GM19240 (cell line): ENCODE measurements at regions not wholly inside any gene's neighbourhood (a gene's known extent, or its start where the extent isn't known, plus 50 kb on each side); places are given as distances from the start of the nearest gene placed in this dataset.
"Not testable (repeated sequence)": the region's sequence is repeated elsewhere in the genome, so short reads cannot be mapped to it uniquely, and the experiment has no call there.

Source experiments
- DNase-seq: peaks from one replicate; pipeline ENCODE4 v3.0.0; 2011; ENCODE audit warnings: low spot score; ENCODE audit not compliant: insufficient read length

DNA sequence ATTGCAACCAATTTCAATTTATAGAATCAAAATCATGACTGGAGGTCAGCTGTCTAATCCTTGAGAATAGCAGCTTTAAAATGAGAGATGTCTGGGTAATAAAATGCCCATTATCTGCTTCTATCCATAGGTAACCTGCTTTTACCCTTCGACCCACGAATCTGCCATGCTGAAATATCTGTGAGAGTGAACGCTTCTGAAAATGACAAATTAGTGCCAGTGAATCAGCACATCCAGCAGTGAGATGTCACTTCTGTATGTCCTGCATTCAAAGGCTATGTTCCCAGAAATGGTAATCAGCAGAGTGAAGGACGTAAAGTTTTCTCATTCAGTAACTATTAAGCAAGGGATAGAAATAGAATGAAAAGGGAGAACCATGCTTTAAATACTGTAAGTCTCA is 532.4 kb upstream of the ITGA1 start:
- no peak for DNase-seq

DNA sequence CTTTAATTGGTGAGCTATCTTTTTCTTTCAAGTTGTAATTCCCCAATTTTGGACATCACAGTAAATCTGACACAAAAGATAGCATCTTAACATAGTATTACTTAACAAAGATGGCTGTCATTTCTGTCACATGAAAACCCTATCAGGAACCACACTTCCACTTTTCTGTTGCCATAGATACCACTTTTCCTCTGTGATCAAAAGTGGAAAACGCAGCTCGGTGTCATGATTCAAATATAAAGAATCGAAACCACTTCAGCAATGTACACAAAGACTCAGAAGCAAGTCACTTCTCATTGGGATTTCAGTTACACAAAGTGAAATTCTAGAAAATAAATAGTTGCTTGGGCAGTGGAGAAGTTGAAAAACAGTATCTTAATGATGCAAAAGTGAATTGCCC is 524.9 kb upstream of the ITGA1 start:
- DNase-seq: no peak

DNA sequence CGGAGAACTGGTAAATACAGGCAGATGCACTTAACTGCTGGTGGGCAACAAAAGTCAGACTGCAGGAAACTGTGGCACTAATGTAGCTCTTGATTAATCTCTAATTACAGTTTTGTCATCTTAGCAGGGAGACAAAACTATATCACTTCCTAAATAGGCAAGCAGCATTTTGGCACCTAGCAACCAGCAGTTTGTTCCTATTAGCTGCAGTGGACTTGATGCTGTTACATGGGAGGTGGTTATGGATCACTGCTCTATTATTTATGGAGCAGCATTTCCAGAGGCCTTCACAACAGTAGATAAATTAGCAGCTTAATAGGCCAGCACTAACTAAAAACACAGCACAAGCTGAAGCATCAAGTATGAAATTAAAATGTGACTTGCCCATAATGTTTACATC is 518.3 kb upstream of the ITGA1 start:
- no peak for DNase-seq

DNA sequence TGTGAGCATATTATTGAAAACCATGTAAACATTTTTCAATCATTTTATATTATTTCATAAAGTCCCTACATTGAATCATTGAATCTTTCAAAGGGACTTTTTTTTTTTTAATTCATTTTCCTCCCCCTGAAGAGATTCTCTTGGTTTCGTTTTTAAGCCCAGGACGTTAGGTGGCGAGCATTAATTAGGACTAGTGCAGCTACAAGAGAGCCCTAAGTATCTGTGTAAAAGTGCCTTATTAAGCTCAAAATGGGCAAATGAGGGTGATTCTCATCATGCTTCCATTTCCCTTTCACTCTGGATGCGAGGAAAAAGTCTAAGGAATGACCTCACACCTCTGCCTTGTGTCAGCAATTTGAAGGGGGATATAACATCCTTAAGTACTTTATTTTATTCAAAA is 517.9 kb upstream of the ITGA1 start:
- DNase-seq: no peak

DNA sequence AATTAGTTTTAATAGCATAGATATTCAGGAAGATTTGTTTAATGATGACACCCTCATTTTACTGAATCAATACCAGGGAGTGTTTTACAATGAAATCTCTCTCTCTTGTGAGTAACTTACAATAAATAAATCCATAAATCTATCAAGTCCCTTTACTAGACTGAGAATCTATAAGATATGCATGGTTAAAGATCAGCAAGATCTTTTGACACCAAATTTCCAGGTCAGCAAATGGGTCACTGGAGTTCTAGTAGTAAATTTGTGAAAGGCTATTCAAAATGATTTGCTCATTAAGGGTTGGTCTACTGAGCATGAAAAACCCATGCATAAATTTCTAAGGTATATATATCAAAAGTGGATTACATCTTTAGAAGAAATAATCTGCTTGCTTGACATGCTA is 512.1 kb upstream of the ITGA1 start:
- DNase-seq: no peak

DNA sequence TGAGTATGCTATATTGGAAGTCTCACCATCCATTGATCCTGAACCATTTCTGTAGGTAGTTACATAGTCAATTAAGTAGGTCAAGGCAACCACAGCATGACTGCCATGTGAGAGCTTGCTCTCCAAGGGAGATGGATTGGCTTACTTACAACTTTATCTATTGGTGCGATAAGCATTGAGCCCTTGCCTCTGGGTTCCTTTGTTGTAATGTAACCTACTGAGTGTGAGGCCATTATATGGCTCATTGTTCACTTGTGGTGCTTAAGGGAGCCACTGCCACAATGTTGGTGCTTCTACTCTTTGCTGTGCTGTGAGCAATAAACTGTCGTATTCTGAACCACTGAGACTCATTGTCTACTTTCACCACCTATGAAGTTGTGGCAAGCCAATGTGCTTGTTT is 510.6 kb upstream of the ITGA1 start:
- DNase-seq: no peak

DNA sequence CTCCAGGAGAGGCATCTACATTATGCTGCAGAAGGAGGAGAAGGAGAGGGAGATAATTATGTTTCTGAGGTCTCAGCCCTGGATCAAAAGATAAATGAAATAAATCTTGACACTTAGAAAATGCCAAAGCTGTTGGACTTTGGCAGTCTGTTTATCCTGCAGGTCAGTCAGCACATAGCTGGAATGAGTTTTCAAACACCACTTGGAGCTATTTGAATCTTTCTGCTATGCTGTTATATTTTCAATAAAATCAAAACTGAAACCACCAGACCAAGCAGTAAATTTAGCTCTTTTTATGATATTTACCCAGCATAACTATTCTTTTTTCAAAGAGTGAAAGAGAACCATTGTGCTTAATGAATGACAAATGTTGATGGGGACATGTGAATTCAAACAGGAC is 505.1 kb upstream of the ITGA1 start:
- no peak for DNase-seq

DNA sequence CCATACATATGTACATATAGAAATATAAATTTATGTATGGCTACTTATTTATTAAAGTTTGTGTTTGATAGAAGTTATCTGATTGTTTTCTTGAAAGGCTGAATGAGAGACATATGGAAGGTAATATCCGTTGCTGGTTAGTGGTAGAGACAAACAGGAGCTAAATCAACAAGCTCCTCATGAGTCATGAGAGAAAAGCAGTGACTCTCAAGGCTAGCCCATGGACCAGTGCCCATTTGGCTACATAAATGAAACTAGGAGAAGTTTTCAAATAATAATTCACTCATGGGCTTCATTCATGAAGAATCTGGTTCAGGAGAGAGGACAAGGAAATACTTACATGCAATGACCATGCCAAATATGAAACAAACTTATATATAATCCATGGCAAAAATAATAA is 504.5 kb upstream of the ITGA1 start:
- DNase-seq: no peak

DNA sequence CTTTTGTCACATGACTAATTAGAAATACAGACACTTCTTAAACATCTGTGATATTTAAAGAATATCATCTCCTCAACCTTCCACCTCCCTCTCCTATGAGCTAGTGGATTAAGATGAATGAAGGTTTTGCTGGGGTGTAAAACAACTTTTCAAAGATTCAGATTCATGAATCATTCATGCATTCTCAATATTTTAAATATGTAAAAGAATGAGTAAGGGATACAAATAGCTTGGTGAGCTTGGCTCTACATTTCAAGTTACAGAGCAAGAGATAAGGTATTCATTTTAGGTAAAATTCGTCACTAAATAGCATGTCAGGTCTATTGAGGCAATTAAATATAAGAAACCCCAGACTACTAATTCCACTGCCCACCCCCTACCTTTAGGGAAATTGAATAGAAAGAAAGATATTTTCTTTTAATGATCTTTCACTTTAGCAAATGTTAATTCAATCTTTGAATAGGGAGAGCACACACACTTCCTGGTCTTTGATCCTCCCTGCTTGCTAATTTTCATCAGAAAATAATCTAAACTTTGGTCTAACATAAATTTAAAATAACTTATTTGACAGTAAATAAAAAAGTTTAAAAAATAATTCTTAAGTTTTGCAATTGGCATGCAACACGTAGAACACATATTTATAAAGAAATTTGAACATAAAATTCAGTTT is 486.9 kb upstream of the ITGA1 start:
- DNase-seq: no peak

DNA sequence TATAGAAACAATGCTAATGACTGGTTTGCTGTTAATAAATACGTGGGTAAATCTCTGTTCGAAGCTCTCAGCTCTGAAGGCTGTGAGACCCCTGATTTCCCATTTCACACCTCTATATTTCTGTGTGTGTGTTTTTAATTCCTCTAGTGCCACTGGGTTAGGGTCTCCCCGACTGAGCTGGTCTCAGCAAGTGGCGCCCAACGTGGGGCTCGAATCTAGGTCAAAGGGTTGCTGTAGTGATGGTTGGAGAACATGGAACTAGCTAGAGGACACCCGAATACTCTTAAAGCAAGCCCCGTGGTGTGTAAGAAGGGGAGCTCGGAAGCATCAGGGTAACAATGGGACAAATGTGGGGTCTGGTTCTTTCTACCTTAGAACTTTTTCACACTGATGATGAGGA is 482.9 kb upstream of the ITGA1 start:
- DNase-seq: not testable (repeated sequence)

DNA sequence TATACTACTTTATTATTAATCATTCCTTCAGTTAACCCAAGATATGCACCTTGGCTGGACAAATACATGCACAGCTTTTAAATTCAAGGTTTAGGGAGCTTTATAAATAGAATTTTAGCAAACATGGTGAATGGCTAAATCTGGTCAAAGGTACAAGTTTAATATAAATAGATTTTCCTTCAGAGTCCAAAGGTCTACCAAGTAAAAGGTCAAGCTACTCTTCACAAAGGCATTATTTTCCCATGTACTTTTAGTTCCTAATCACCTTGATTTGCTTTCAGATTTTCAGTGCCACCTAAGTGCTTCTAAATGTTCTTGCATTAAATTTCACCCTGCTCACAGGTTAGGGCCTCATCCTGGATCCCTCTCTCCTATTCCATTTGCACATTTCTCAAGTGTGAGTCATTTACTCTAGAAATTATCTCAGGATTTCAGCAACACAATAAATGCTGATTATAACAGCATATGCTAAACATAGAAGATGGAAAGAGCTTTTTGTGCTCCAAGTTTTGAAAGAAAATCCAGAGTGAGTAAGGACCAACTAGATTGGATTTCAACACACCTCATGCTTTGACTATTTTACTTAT is 459.4 kb upstream of the ITGA1 start:
- DNase-seq: no peak

DNA sequence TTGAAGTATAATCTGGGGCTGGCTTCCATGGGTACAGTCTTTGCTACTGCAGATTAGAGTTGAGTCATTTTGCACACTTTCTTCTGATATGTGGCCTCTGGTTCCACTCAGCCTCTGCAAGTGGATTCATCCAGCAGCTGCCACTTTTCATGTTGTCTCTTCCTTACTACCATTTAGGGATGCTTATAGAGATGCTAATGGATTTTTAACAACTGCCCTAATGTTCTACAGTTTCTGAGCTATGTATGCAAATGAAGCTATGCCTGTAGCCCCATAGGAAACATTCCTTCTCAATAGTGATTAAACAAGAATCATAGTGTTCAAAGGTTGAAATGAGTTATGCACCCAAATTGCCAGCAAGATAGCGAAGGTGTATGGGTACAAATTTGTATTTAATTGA is 456.0 kb upstream of the ITGA1 start:
- DNase-seq: no peak

DNA sequence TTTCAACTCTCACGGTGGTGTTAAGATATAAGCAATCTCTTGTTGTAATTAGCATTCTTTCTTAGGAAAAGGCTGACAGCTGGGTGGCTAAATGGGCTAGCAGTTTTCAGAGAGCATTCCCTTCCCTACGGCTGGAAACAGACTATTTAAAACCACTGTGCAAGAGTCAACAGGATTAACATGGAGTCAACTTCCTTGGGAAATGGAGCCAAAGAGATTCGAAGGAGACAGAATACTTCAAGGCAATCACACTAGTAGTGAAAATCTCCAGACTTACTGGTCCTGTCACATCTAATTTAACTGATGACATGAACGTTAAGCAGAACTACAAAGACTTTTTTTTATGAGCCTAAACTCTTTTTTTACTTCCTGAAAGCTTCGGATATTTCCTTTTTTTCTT is 453.3 kb upstream of the ITGA1 start:
- no peak for DNase-seq

DNA sequence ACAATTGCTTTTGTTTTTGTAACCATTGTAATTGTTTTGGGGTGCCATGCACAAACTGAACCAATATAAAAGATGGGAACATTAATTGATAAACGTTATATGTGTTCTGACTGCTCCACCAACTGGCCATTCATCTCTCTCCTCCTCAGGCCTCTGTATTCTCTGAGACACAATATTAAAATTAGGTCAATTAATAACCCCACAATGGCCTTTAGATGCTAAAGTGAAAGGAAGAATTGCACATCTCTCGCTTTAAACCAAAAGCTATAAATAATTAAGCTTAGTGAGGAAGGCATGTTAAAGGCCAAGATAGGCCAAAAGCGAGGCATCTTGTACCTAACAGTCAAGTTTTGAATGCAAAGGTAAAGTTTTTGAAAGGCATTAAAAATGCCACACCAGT is 448.4 kb upstream of the ITGA1 start:
- no peak for DNase-seq

DNA sequence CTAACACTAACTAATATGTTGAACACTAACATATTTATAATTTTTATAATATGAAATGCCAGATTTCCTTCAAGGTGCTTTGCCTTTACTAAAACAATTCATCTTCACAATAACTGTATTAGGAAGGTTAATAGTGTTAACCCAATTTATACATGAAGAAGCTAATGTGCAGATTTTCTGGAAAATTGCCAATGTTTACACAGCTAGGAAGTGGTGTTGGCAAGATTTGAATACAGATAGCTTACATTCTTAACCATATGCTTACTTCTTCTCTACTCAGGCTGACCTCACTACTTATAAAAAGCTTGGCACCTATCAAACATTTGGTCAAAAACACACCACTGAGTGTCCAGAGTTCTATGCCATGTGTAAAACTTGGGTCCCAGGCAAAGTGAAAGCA is 445.4 kb upstream of the ITGA1 start:
- DNase-seq: no peak

DNA sequence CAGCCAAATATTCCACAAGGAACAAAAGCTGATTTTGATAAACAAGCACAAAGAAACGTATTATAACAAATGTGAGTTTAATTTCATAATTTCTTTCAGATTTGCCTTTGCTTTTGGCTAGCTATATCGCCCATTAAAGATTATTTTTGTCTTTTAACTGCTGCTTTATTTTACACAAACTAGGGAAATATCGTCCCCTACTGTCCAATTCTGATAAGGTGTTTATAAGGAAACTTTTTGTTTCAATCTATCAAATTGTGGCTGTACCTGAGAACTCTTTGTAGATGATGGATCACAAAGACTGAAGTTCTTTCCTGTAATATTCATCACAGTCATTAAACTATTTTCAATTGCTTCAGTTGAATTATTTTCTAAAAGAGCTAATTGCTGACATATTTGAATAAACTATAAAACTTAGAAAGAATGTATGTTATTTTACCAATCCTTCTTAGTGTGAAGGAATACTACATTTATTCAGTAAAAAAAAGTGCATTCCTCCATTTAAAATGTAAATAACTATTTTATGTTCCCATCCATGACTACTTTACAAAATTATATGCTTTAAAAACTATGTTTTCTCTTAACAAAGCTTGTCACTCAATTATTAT is 431.3 kb upstream of the ITGA1 start:
- DNase-seq: no peak

DNA sequence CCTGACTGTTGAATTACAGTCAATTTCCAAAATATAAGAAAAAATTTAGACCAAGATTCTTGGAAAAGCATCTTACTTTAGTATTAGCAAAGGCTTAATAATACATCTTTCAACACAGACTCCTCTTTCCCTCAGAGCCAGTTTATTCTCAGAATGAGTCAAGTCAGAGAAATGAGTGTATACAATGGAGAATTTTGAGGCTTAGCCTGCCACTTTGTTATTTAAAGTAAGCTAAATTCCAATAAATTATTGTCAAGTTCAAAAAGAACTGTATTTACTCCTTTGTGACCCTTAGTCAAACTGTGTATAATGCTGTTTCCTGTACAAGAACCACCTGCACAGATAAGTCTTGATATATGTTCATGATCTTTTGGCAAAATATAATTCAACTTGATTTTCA is 428.5 kb upstream of the ITGA1 start:
- DNase-seq: no peak

DNA sequence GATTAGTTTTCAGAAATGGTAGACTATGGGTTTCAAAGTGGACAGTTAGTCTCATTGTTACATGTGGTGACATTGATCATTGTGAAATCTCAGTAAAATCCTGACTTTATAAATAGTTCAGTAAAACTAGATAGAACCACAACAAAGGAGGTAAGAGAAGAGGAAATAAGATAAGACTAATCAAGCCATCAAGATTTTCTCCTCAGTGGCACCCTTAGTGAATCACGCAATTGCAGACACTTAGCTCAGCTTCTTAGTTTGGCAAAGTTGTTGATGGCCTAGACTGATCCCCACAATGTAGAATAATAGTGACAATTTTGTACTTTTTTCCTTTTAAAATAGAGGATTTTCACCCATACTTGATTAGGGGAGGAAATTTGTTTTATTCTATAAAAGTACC is 426.7 kb upstream of the ITGA1 start:
- no peak for DNase-seq

DNA sequence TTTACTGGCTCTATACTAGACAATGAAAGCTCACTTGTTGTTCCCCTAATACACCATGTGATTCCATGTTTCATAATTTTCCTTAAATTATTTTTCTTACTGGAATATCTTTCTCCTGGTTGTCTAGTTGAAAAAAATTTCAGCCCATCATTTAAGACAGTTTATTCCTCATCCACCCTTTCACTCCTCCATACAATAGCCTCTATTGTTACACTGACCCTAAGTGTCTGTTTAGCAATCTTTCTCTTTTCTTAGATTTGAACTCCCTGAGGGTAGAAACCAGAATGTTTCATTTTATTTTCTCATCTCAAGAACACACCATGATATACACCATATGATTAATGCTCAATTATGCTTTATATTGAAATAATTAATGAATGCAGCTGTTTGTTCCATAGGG is 413.4 kb upstream of the ITGA1 start:
- no peak for DNase-seq

DNA sequence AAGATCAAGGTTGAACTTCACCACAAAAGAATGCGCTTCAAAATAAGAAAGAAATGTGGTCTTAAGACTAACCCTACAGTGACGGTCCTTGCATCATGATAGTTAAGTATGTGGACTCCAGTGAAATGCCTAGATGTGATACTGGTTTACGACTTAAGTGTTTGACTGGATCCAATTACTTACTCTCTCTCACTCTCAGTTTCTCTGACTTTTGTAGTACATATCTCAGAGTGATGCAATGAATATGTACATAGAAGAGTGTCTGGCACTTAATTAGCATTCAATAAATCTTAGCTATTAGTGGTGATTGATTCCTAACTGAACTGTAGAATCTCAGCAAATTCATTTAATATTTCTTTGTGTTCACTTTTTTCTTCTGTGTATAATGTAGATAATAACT is 411.7 kb upstream of the ITGA1 start:
- no peak for DNase-seq

DNA sequence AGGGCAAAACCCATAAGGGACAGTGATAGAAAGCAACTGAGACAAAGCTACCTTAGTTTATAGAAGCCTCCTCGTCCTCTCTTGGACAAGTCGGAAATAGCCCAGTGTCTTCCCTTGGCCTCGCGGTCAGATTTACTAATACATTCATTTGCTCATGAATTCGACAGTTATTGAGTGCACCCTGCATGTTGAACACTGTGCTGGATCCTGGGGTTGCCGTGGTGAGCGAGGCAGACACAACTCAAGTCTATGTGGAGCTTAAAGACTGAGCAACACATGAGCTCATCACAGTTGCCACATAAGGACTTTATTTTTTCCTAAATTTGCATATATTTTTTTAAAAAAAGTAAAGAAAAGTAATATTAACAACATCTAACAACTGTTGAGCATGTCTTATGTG is 411.1 kb upstream of the ITGA1 start:
- no peak for DNase-seq

DNA sequence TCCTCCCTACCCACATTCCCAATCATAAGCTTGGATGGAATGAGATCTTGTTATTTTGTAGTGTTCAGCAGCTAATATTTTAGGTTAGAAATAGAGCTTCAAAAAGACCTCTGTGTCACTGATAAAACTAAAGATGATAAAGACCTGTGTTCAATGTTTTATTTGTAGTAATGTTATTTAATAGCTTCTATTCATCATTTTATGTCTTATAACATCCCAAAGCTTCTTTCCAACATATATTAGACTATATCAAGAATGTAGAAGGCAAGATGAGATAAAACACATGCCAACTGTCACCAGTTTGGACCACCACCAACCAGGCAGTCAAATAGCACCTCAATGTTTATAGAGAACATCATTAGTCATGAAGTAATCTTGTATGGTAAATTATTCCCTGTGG is 409.5 kb upstream of the ITGA1 start:
- DNase-seq: no peak

DNA sequence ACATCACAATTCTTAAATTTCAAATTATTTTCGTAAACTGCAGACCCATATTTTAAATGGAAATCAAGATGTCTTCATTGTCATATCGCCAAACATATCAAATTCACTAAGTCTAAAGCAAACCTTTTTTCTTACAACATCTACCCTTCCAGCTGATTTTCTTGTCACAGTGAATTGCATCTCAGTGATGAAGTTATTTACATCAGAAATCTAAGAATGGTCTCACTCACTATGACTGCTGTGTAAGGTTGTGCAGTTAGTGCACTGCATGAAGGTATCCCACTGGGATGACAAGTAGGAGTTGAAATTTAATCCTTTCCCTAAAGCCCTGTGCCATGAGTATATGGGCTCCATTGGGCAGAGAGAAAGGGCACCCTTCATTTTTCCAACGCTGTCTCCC is 399.4 kb upstream of the ITGA1 start:
- DNase-seq: no peak
